DND-41 (cell line): ENCODE measurements at regions not wholly inside any gene's neighbourhood (a gene's known extent, or its start where the extent isn't known, plus 50 kb on each side); places are given as distances from the start of the nearest gene placed in this dataset.

Experiments
- EZH2 ChIP-seq: IDR thresholded peaks from 3 replicates; pipeline ENCODE4 v1.6.1; 2012; ENCODE audit warnings: borderline replicate concordance, low read depth, mild to moderate bottlenecking, moderate library complexity, low read length, inconsistent platforms; ENCODE audit not compliant: severe bottlenecking
- TF ChIP-seq, protein P1 (sequence below): IDR thresholded peaks from 2 replicates; pipeline ENCODE4 v1.5.1; 2012; ENCODE audit warnings: borderline replicate concordance, low read length, moderate library complexity, mild to moderate bottlenecking; ENCODE audit not compliant: poor library complexity, severe bottlenecking; ENCODE audit errors: extremely low read depth

DNA sequence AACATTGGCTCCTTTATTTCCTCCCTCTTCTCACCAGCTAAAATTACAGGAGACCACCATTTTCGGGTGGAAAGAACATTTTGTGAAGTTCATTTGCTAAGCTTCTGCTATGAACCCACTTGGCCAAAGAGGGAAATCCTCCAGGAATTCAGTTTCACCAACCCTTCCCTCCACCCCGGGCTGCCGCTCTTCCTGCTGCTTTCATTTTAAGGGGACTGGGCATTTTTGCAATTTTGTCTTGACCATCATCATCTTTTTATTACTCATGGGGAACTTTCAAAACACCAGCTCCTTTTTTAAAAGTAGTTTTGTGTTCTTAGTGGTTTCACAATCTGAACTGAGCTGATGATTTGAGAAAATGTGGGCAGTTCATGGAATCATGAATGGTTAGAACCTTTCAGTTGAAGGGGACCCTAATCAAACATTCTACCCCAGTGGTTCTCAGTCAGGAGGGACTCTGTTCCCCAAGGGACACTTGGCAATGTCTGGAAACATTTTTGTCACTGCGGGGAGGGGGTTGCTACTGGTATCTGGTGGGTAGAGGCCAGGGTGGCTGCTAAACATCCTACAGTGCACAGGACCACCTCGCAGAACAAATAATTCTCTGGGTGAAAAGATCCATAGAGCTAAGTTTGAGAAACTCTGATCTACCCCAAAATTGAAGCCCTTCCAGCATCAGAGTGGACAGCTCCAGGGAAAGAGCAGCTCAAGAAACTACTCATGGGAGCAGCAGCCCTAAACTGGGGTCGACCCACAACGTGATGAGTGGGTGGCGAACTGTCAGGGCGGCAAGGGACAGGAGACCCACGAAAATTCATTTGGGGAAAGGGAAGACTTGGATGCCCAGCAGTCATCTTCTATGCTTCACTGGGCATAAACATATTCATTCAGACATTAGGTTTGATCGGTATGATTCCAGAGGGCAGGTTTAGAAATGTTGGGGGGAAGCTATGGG lies 92.9 kb downstream of the ACKR3 start:
- TF ChIP-seq, protein P1, sequence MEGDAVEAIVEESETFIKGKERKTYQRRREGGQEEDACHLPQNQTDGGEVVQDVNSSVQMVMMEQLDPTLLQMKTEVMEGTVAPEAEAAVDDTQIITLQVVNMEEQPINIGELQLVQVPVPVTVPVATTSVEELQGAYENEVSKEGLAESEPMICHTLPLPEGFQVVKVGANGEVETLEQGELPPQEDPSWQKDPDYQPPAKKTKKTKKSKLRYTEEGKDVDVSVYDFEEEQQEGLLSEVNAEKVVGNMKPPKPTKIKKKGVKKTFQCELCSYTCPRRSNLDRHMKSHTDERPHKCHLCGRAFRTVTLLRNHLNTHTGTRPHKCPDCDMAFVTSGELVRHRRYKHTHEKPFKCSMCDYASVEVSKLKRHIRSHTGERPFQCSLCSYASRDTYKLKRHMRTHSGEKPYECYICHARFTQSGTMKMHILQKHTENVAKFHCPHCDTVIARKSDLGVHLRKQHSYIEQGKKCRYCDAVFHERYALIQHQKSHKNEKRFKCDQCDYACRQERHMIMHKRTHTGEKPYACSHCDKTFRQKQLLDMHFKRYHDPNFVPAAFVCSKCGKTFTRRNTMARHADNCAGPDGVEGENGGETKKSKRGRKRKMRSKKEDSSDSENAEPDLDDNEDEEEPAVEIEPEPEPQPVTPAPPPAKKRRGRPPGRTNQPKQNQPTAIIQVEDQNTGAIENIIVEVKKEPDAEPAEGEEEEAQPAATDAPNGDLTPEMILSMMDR, result no peak
- no peak for TF ChIP-seq EZH2
